Mesendoderm (in vitro differentiated cells): ENCODE measurements at regions not wholly inside any gene's neighbourhood (a gene's known extent, or its start where the extent isn't known, plus 50 kb on each side); places are given as distances from the start of the nearest gene placed in this dataset.

Experiments used
- DNase-seq: peaks from one replicate; pipeline ENCODE4 v3.0.0; 2013
- H2AK5ac ChIP-seq: 2 replicates; pipeline ENCODE4 v1.6.1; 2013; ENCODE audit warnings: low read length, inconsistent platforms
- H2BK120ac ChIP-seq: 2 replicates; pipeline ENCODE4 v1.6.1; 2013; ENCODE audit warnings: low read depth, mild to moderate bottlenecking, low read length, moderate library complexity, mixed read lengths
- H2BK15ac ChIP-seq: replicated peaks from 2 replicates; pipeline ENCODE4 v1.6.1; 2013; ENCODE audit warnings: low read depth, mild to moderate bottlenecking, moderate library complexity
- H2BK5ac ChIP-seq: 2 replicates; pipeline ENCODE4 v1.6.1; 2013; ENCODE audit warnings: low read length, inconsistent platforms
- H3K18ac ChIP-seq: 2 replicates; pipeline ENCODE4 v1.6.1; 2013; ENCODE audit warnings: mild to moderate bottlenecking, low read length, mixed read lengths
- H3K23ac ChIP-seq: one replicate; pipeline ENCODE4 v1.6.1; 2013; ENCODE audit warnings: low read length
- H3K27ac ChIP-seq: 2 replicates; pipeline ENCODE4 v1.5.1; 2013; ENCODE audit warnings: low read depth, mild to moderate bottlenecking, inconsistent platforms, low read length, moderate library complexity
- H3K27me3 ChIP-seq: 2 replicates; pipeline ENCODE4 v1.6.1; 2013; ENCODE audit warnings: low read length, control low read depth, mild to moderate bottlenecking, inconsistent platforms; ENCODE audit not compliant: insufficient read depth, poor library complexity
- H3K36me3 ChIP-seq: 2 replicates; pipeline ENCODE4 v1.6.1; 2013; ENCODE audit warnings: low read length, inconsistent platforms; ENCODE audit not compliant: control insufficient read depth, insufficient read depth
- H3K4ac ChIP-seq: one replicate; pipeline ENCODE4 v1.6.1; 2013; ENCODE audit warnings: low read depth, mild to moderate bottlenecking, low read length, moderate library complexity
- H3K4me1 ChIP-seq: 2 replicates; pipeline ENCODE4 v1.6.1; 2013; ENCODE audit warnings: low read depth, low read length, inconsistent platforms; ENCODE audit not compliant: control insufficient read depth
- H3K4me2 ChIP-seq: 2 replicates; pipeline ENCODE4 v1.6.1; 2013; ENCODE audit warnings: low read length
- H3K4me3 ChIP-seq: 2 replicates; pipeline ENCODE4 v1.5.1; 2013; ENCODE audit warnings: mild to moderate bottlenecking, low read length
- H3K56ac ChIP-seq: one replicate; pipeline ENCODE4 v1.6.1; 2013; ENCODE audit warnings: low read length
- H3K79me1 ChIP-seq: 2 replicates; pipeline ENCODE4 v1.6.1; 2013; ENCODE audit warnings: low read length, inconsistent platforms
- H3K79me2 ChIP-seq: 2 replicates; pipeline ENCODE4 v1.6.1; 2013; ENCODE audit warnings: mild to moderate bottlenecking, low read length; ENCODE audit not compliant: control insufficient read depth, insufficient read depth
- H3K9ac ChIP-seq: 2 replicates; pipeline ENCODE4 v1.6.1; 2013; ENCODE audit warnings: low read length, inconsistent platforms
- H4K5ac ChIP-seq: one replicate; pipeline ENCODE4 v1.6.1; 2013; ENCODE audit warnings: low read length
- H4K8ac ChIP-seq: one replicate; pipeline ENCODE4 v1.6.1; 2013; ENCODE audit warnings: low read depth, mild to moderate bottlenecking, control low read depth, low read length, moderate library complexity
- whole genome bisulfite sequencing: extraction: QIAGEN DNeasy Blood & Tissue Kit; methylation state at CpG from one replicate; pipeline ENCODE4 v1.1.7; 2013; ENCODE audit warnings: low lambda C conversion rate, missing lambda C conversion rate; ENCODE audit not compliant: insufficient coverage; ENCODE audit errors: extremely low coverage; 5-methylcytosine and 5-hydroxymethylcytosine counted together

- H3K18ac ChIP-seq, result no peak overlapping the region
- H3K4me2 ChIP-seq, result no peak overlapping the region
- no peaks in the 10 kb centered on the region for H3K79me1 ChIP-seq
- H3K4me3 ChIP-seq, result no peak overlapping the region
- H2BK5ac ChIP-seq, result no peak overlapping the region
- H2BK120ac ChIP-seq, result no peak overlapping the region
- no peak overlapping the region for H3K9ac ChIP-seq
- H3K79me2 ChIP-seq, result no peaks in the 10 kb centered on the region
- no peak overlapping the region for H3K27ac ChIP-seq
- no peaks in the 10 kb centered on the region for H3K4me1 ChIP-seq
- no peak overlapping the region for H3K4ac ChIP-seq
- no peak overlapping the region for H2AK5ac ChIP-seq
- H4K8ac ChIP-seq, result no peak overlapping the region
- no peaks in the 10 kb centered on the region for H3K27me3 ChIP-seq
- H3K36me3 ChIP-seq, result no peaks in the 10 kb centered on the region
- no CpG with 5 or more reads among the region's 2 CpGs for WGBS
- peak; percentile 25 for DNase-seq
- no peak overlapping the region for H3K56ac ChIP-seq
- H2BK15ac ChIP-seq, result no peak overlapping the region
- no peak overlapping the region for H4K5ac ChIP-seq
- H3K23ac ChIP-seq, result no peak overlapping the region
Observed at GRCh38 chr7:114217026-114217806, 197.4 kb upstream of the FOXP2 start.

DNA sequence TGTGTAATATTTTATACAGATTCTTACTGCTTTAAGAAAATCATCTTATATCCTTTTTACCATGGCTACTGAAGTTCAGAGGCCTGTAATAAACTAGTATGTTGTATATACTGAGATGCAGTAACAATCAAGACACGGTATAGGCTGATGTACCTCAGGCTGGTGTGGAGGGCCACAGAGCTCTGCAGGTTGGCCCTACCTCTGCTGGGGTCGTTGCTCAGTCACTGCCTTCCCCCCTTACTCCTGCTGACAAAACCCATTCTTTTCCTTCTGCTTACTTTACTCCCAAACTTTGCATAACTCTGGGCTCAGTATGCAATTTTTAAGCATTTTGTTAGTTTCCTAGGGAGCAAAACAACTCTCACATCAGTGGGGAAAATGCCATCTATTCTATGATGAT is 200.1 kb upstream of the FOXP2 start:
- H4K5ac ChIP-seq, result no peak overlapping the region
- H3K56ac ChIP-seq, result no peak overlapping the region
- H2BK5ac ChIP-seq, result no peak overlapping the region
- H3K4me1 ChIP-seq, result no peaks in the 10 kb centered on the region
- no peak overlapping the region for H3K9ac ChIP-seq
- WGBS, result no CpG with 5 or more reads among the region's 2 CpGs
- no peak overlapping the region for H3K4me3 ChIP-seq
- no peaks in the 10 kb centered on the region for H3K79me2 ChIP-seq
- no peaks in the 10 kb centered on the region for H3K36me3 ChIP-seq
- H2BK15ac ChIP-seq, result no peak overlapping the region
- no peak overlapping the region for H3K27ac ChIP-seq
- H3K79me1 ChIP-seq, result no peaks in the 10 kb centered on the region
- no peak overlapping the region for H3K23ac ChIP-seq
- no peak overlapping the region for H4K8ac ChIP-seq
- no peaks in the 10 kb centered on the region for H3K27me3 ChIP-seq
- no peak overlapping the region for H2AK5ac ChIP-seq
- no peak overlapping the region for H3K18ac ChIP-seq
- DNase-seq, result peak; percentile 19
- H3K4me2 ChIP-seq, result no peak overlapping the region
- H3K4ac ChIP-seq, result no peak overlapping the region
- no peak overlapping the region for H2BK120ac ChIP-seq

DNA sequence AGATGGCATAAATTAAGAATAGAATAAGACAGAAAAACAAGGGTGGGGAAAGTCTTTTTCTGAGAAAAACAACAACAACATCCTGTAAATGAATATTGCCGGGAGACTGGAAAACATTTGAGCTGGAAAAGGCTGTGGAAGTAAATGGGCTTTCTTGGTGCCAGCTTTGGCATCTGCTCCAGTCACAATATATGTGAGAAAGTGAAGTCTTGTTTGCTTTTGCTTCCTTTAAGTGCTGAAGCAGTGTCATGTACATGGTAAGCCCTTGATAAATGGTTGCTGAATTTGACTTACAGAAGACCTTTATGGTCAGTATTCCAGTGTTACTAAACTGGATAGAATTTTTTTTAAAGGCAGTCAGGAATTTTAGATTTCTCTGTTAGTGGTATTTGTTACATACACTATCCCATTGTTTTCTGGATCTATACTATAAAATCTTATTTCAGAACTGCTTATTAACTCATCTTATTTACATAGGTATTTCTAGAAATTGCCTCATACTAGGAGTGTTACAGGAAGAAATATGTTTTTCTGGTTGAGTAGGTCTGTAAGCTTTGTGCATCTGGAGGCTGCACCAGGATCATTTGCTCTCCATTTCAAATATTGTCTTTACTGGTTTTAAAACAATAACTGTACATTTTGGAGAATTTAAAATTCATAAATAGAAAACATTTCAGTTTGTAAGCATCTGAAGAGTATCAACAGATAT is 201.7 kb upstream of the FOXP2 start:
- DNase-seq, result no peak
- no peak overlapping the region for H2BK5ac ChIP-seq

GRCh38 chr7:114209968-114210367 is 204.6 kb upstream of the FOXP2 start:
- Histone ChIP-seq H3K36me3 (no peaks in the 10 kb centered on the region), H4K8ac (no peak overlapping the region), H3K79me1 (no peaks in the 10 kb centered on the region), H3K4ac (no peak overlapping the region), H3K4me3 (no peak overlapping the region), H3K79me2 (no peaks in the 10 kb centered on the region), H2BK15ac (no peak overlapping the region), H3K18ac (no peak overlapping the region), H3K4me1 (no peaks in the 10 kb centered on the region), H3K23ac (no peak overlapping the region), H3K27me3 (no peaks in the 10 kb centered on the region), H4K5ac (no peak overlapping the region), H3K9ac (no peak overlapping the region), H3K4me2 (no peak overlapping the region), H2AK5ac (no peak overlapping the region), H2BK120ac (no peak overlapping the region), H3K56ac (no peak overlapping the region), H3K27ac (no peak overlapping the region), H2BK5ac (no peak overlapping the region)
- no CpG with 5 or more reads among the region's 1 CpG for WGBS
- peak; percentile 26 for DNase-seq

More for the DNA sequence above, 201.7 kb upstream of the FOXP2 start:
- H3K79me1 ChIP-seq, result no peaks in the 10 kb centered on the region
- H3K23ac ChIP-seq, result no peak overlapping the region
- no peak overlapping the region for H2BK120ac ChIP-seq
- no peak overlapping the region for H3K4me2 ChIP-seq
- no peak overlapping the region for H2BK15ac ChIP-seq
- no peak overlapping the region for H4K5ac ChIP-seq
- H3K79me2 ChIP-seq, result no peaks in the 10 kb centered on the region
- H3K56ac ChIP-seq, result no peak overlapping the region
- no peak overlapping the region for H2AK5ac ChIP-seq
- H4K8ac ChIP-seq, result no peak overlapping the region
- H3K36me3 ChIP-seq, result no peaks in the 10 kb centered on the region
- no peak overlapping the region for H3K9ac ChIP-seq
- no CpG with 5 or more reads among the region's 1 CpG for WGBS
- no peak overlapping the region for H3K4me3 ChIP-seq
- no peaks in the 10 kb centered on the region for H3K27me3 ChIP-seq
- H3K4me1 ChIP-seq, result no peaks in the 10 kb centered on the region
- no peak overlapping the region for H3K18ac ChIP-seq
- H3K27ac ChIP-seq, result no peak overlapping the region
- no peak overlapping the region for H3K4ac ChIP-seq

DNA sequence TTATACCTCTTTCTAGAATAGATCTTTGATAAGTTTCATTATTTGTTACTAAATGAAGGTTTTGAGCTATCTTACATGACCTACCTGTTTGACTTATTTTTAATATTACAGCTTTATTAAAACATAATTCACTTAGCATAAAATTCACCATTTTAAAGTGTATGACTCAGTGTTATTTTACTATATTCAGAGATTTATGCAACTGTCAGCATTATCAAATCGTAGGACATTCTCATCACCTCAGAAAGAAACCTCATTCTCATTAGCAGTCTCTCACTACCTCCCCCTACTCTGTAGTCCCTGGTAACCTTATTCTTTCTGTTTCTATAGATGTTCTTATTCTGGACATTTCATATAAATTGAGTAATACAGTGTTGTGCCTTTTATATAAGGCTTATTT is 207.9 kb upstream of the FOXP2 start:
- H3K56ac ChIP-seq, result no peak overlapping the region

More for the DNA sequence above, 207.9 kb upstream of the FOXP2 start:
- H3K79me1 ChIP-seq, result no peaks in the 10 kb centered on the region
- no peaks in the 10 kb centered on the region for H3K36me3 ChIP-seq
- no peaks in the 10 kb centered on the region for H3K4me1 ChIP-seq
- no peak overlapping the region for H3K9ac ChIP-seq
- no peaks in the 10 kb centered on the region for H3K27me3 ChIP-seq
- H3K23ac ChIP-seq, result no peak overlapping the region
- H2AK5ac ChIP-seq, result no peak overlapping the region
- no peak overlapping the region for H3K27ac ChIP-seq
- H3K4me2 ChIP-seq, result no peak overlapping the region
- no peaks in the 10 kb centered on the region for H3K79me2 ChIP-seq
- no peak overlapping the region for H3K4me3 ChIP-seq
- H3K18ac ChIP-seq, result no peak overlapping the region
- H4K5ac ChIP-seq, result no peak overlapping the region
- no peak overlapping the region for H2BK5ac ChIP-seq
- no peak overlapping the region for H2BK120ac ChIP-seq
- H3K4ac ChIP-seq, result no peak overlapping the region
- H2BK15ac ChIP-seq, result no peak overlapping the region
- WGBS, result no CpG with 5 or more reads among the region's 1 CpG
- H4K8ac ChIP-seq, result no peak overlapping the region
- no peak for DNase-seq
